ENCODE measurements at regions not wholly inside any gene's neighbourhood (a gene's known extent, or its start where the extent isn't known, plus 50 kb on each side); places are given as distances from the start of the nearest gene placed in this dataset.

GRCh38 chr2:150705767-150706166, 218.3 kb upstream of the RND3 start:
- no peak overlapping the region for H3K4me3 Mint-ChIP-seq
- POLR2A ChIA-PET: no interaction called here
- ATAC-seq: no peak

More at GRCh38 chr2:150705767-150706166, 218.3 kb upstream of the RND3 start:
- Mint-ChIP-seq H3K27me3 (ENCODE audit: low read depth) (no peaks in the 10 kb centered on the region), H3K9me3 (peaks cover 5% of the 10 kb centered on the region), H3K27ac (no peak overlapping the region), H3K36me3 (no peaks in the 10 kb centered on the region), H3K4me1 (peaks cover 68% of the 10 kb centered on the region)
- DNase-seq (ENCODE audit: low spot score): no peak
- CTCF ChIA-PET: no interaction called here
- TF ChIP-seq, protein P1, sequence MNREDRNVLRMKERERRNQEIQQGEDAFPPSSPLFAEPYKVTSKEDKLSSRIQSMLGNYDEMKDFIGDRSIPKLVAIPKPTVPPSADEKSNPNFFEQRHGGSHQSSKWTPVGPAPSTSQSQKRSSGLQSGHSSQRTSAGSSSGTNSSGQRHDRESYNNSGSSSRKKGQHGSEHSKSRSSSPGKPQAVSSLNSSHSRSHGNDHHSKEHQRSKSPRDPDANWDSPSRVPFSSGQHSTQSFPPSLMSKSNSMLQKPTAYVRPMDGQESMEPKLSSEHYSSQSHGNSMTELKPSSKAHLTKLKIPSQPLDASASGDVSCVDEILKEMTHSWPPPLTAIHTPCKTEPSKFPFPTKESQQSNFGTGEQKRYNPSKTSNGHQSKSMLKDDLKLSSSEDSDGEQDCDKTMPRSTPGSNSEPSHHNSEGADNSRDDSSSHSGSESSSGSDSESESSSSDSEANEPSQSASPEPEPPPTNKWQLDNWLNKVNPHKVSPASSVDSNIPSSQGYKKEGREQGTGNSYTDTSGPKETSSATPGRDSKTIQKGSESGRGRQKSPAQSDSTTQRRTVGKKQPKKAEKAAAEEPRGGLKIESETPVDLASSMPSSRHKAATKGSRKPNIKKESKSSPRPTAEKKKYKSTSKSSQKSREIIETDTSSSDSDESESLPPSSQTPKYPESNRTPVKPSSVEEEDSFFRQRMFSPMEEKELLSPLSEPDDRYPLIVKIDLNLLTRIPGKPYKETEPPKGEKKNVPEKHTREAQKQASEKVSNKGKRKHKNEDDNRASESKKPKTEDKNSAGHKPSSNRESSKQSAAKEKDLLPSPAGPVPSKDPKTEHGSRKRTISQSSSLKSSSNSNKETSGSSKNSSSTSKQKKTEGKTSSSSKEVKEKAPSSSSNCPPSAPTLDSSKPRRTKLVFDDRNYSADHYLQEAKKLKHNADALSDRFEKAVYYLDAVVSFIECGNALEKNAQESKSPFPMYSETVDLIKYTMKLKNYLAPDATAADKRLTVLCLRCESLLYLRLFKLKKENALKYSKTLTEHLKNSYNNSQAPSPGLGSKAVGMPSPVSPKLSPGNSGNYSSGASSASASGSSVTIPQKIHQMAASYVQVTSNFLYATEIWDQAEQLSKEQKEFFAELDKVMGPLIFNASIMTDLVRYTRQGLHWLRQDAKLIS (CRISPR knock-in tag; IDR thresholded peaks at IDR 0.05; ENCODE audit: borderline replicate concordance): no peak
- no peak for TF ChIP-seq ATF1 (CRISPR knock-in tag; IDR thresholded peaks at IDR 0.05)
- TF ChIP-seq FOXP1 (CRISPR knock-in tag; IDR thresholded peaks at IDR 0.05; ENCODE audit: borderline replicate concordance): no peak
- TF ChIP-seq, protein P2, sequence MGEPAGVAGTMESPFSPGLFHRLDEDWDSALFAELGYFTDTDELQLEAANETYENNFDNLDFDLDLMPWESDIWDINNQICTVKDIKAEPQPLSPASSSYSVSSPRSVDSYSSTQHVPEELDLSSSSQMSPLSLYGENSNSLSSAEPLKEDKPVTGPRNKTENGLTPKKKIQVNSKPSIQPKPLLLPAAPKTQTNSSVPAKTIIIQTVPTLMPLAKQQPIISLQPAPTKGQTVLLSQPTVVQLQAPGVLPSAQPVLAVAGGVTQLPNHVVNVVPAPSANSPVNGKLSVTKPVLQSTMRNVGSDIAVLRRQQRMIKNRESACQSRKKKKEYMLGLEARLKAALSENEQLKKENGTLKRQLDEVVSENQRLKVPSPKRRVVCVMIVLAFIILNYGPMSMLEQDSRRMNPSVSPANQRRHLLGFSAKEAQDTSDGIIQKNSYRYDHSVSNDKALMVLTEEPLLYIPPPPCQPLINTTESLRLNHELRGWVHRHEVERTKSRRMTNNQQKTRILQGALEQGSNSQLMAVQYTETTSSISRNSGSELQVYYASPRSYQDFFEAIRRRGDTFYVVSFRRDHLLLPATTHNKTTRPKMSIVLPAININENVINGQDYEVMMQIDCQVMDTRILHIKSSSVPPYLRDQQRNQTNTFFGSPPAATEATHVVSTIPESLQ (CRISPR knock-in tag; IDR thresholded peaks at IDR 0.05): no peak
- no peak for TF ChIP-seq NR3C1 (CRISPR knock-in tag; conservative IDR thresholded peaks at IDR 0.05; ENCODE audit: low read depth)
- TF ChIP-seq ZNF671 (CRISPR knock-in tag; IDR thresholded peaks at IDR 0.05): no peak
- TF ChIP-seq PRDM15 (CRISPR knock-in tag; IDR thresholded peaks at IDR 0.05): no peak
- TF ChIP-seq ZBTB43 (CRISPR knock-in tag; IDR thresholded peaks at IDR 0.05): no peak
- TF ChIP-seq, protein P3, sequence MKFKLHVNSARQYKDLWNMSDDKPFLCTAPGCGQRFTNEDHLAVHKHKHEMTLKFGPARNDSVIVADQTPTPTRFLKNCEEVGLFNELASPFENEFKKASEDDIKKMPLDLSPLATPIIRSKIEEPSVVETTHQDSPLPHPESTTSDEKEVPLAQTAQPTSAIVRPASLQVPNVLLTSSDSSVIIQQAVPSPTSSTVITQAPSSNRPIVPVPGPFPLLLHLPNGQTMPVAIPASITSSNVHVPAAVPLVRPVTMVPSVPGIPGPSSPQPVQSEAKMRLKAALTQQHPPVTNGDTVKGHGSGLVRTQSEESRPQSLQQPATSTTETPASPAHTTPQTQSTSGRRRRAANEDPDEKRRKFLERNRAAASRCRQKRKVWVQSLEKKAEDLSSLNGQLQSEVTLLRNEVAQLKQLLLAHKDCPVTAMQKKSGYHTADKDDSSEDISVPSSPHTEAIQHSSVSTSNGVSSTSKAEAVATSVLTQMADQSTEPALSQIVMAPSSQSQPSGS (CRISPR knock-in tag; IDR thresholded peaks at IDR 0.05; ENCODE audit: borderline replicate concordance, low read depth): no peak
- no peak for TF ChIP-seq MAX (CRISPR knock-in tag; IDR thresholded peaks at IDR 0.05)
- no peak for TF ChIP-seq ZSCAN18 (CRISPR knock-in tag; IDR thresholded peaks at IDR 0.05)
- TF ChIP-seq EMX1 (CRISPR knock-in tag; IDR thresholded peaks at IDR 0.05): no peak

Measured in WTC11 (cell line).